DND-41 (cell line): ENCODE measurements at regions not wholly inside any gene's neighbourhood (a gene's known extent, or its start where the extent isn't known, plus 50 kb on each side); places are given as distances from the start of the nearest gene placed in this dataset.

ENCODE experiments used
- CTCF ChIP-seq: IDR thresholded peaks from 2 replicates; pipeline ENCODE4 v1.5.1; 2012; ENCODE audit warnings: borderline replicate concordance, low read length, moderate library complexity, mild to moderate bottlenecking; ENCODE audit not compliant: poor library complexity, severe bottlenecking; ENCODE audit errors: extremely low read depth
- EZH2 ChIP-seq: IDR thresholded peaks from 3 replicates; pipeline ENCODE4 v1.6.1; 2012; ENCODE audit warnings: borderline replicate concordance, low read depth, mild to moderate bottlenecking, moderate library complexity, low read length, inconsistent platforms; ENCODE audit not compliant: severe bottlenecking

GRCh38 chr9:87158765-87159164 is 211.5 kb upstream of the GAS1 start:
- TF ChIP-seq CTCF: no peak
- TF ChIP-seq EZH2: no peak
